Heart right ventricle (tissue), 16 donors: ENCODE measurements at regions not wholly inside any gene's neighbourhood (a gene's known extent, or its start where the extent isn't known, plus 50 kb on each side); places are given as distances from the start of the nearest gene placed in this dataset.

Experiments
- ATAC-seq, 8 donors: fragments of 200-7000 bp; cut with Tn5 transposase; one replicate each; pipeline ENCODE4 v1.9.1; 2020; ENCODE audit warnings: mild to moderate bottlenecking in 8 of 8, moderate library complexity in 8 of 8, moderate number of reproducible peaks in 1 of 8
- DNase-seq, 2 donors: peaks; one replicate each; pipeline ENCODE4 v3.0.0-alpha.2; 2020
- H3K27ac ChIP-seq, 10 donors: fragments of 200-600 bp; sonication (generic) in 2 of 10; one replicate each; pipeline versions ENCODE4 v1.5.0 to v1.8.0; 2020 to 2022; ENCODE audit warnings: mild to moderate bottlenecking in 3 of 10
- H3K27me3 ChIP-seq, 7 donors: fragments of 200-600 bp; one replicate each; pipeline ENCODE4 v1.8.0; 2021 to 2022; ENCODE audit warnings: mild to moderate bottlenecking in 2 of 7
- H3K36me3 ChIP-seq, 9 donors: fragments of 200-600 bp; sonication (generic) in 1 of 9; one replicate each; pipeline versions ENCODE4 v1.5.0 to v1.8.0; 2020 to 2022; ENCODE audit warnings: mild to moderate bottlenecking in 2 of 9
- H3K4me1 ChIP-seq, 9 donors: fragments of 200-600 bp; sonication (generic) in 1 of 9; one replicate each; pipeline versions ENCODE4 v1.5.0 to v1.8.0; 2020 to 2022; ENCODE audit warnings: mild to moderate bottlenecking in 4 of 9
- H3K4me3 ChIP-seq, 10 donors: fragments of 200-600 bp; sonication (generic) in 2 of 10; one replicate each; pipeline versions ENCODE4 v1.5.0 to v1.8.0; 2020 to 2022; ENCODE audit warnings: mild to moderate bottlenecking in 7 of 10, moderate library complexity in 2 of 10
- H3K9me3 ChIP-seq, 11 donors: fragments of 200-600 bp in 10 of 11; sonication (generic) in 2 of 11; one replicate each; pipeline versions ENCODE4 v1.5.0 to v1.8.0; 2013 to 2022; ENCODE audit warnings: mild to moderate bottlenecking in 2 of 11, control low read depth in 1 of 11, moderate library complexity in 1 of 11
- CTCF ChIP-seq, 9 donors: fragments of 200-600 bp; sonication (generic) in 2 of 9; IDR thresholded peaks; one replicate each; pipeline versions ENCODE4 v1.5.0 to v1.8.0; 2021 to 2022; ENCODE audit warnings: antibody characterized with exemption in 9 of 9, mild to moderate bottlenecking in 5 of 9, moderate library complexity in 1 of 9
- WGBS, 2 donors: extraction: QIAGEN DNeasy Blood & Tissue Kit; methylation state at CpG; one replicate each; pipeline ENCODE4 v1.1.7; 2013; ENCODE audit warnings: inconsistent platforms in 1 of 2; 5-methylcytosine and 5-hydroxymethylcytosine counted together
- intact Hi-C, 10 donors: fragments of 100-400 bp; cut with DNase I; formaldehyde crosslinking; loops; one replicate each; pipeline versions ENCODE4 v1.11.1 to v1.14.2; 2022
- donor health status: Arrhythmogenic right ventricular cardiomyopathy.
- donor health status: ischemic (EF 13 %, LVEDD 7.1; RV severe dilation, severe dysfunction).
- donor health status: healthy with polysubstance abuse.
- donor health status: DM: no; HTN: yes; CAD: no.
- donor health status: DM: no; HTN: no; CAD: no.
- donor health status: ischemic (EF 25% LVEDD 6.9; RV normal size, moderate dysfunction).
- donor health status: ischemic (EF 25% LVEDD 5.7; RV mildly dilated, moderate dysfunction).
- donor health status: healthy.
- donor health status: DM: yes; HTN: yes; CAD: no.
- donor health status: Ischemic cardiomyopathy.
- donor health status: ischemic (EF 35%, LVEDD 5.7; RV mildly dilated, moderate dysfunction).
- donor health status: nonischemic (EF 11% LVEDD 7.7; RV severe dilation, severe dysfunction).
- donor health status: DM: yes; HTN: yes; CAD: no.
- donor health status: PGD.
- donor health status: ischemic (EF 29% LVEDD 5.4; RV normal size, mild dysfunction).
- donor health status: nonischemic (EF 23%, LVEDD 6.1; RV moderate dilation, normal function).

DNA sequence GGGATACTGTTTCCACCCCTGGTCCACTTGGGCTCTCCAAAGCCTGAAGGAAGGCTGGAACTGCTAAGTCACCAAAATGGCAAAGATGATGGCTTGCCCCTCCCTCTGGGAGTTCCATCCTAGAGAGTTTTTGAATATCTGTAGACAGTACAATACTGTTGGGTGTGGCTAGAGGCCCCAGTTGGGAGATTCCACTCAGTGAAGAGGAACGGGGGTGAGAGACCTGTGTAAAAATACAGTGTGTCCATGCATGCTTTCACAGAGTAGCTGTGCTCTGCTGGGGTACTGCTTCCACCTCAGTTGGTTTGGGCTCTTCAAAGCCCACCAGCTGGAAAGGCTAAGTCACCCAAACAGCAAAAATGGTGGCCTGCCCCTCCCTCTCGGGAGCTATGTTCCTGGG is 109.8 kb upstream of the APOOL start:
- no peak overlapping the region for H3K4me3 ChIP-seq
- no peaks in the 10 kb centered on the region for H3K4me1 ChIP-seq
- DNase-seq (no peak), ATAC-seq (no peak)
- intact Hi-C loops: no loop called here
- no peaks in the 10 kb centered on the region for H3K27me3 ChIP-seq
- no peaks in the 10 kb centered on the region for H3K9me3 ChIP-seq
- TF ChIP-seq CTCF (IDR thresholded peaks at IDR 0.05): no peak
- no peaks in the 10 kb centered on the region for H3K36me3 ChIP-seq
- H3K27ac ChIP-seq: no peak overlapping the region
- 84 to 88% methylated on average over 2 of the region's 2 CpGs for WGBS, 2 donors

DNA sequence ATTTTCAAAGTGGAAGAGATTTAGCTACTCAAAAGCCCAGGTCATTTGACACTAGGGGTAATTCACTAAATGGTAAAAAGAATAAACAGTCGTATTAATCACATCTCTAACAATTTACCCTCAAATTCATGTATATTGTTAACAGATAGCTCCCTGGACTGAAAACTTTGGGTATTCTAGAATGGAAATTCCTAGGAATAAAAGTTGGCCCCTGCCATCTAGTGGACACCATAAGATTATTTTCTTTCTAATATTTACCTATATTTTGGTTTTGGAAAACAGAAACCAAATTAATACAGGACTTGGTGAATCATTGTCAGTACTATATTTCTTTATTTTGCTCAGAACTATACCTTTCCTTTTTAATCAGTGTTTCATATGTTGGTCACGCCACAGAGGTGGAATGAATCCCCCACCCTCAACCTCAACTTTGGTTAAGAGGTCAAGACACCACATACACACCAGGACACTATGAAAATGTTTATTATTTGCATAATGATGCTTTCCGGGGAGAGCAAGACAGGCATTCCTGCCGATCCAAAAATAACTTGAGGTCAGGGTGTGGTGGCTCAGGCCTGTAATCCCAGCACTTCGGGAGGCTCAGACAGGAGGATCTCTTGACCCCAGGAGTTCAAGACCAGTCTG is 96.2 kb upstream of the APOOL start:
- 44 to 59% methylated on average over 5 of the region's 5 CpGs for WGBS, 2 donors
- intact Hi-C loops: loop anchor here in 9 of 10 donors (2.0 to 10.0 kb wide), 5 partner anchors 175 to 183 kb away; no protein-coding TSS in a partner anchor
- Histone ChIP-seq H3K27me3 (peaks cover 0 to 9% (median 0%) of the 10 kb centered on the region in 7 donors), H3K36me3 (no peaks in the 10 kb centered on the region), H3K4me3 (no peak overlapping the region), H3K4me1 (no peaks in the 10 kb centered on the region), H3K27ac (no peak overlapping the region), H3K9me3 (peaks cover 0 to 2% (median 0%) of the 10 kb centered on the region in 11 donors)
- DNase-seq: no peak
- no peak for ATAC-seq
- TF ChIP-seq CTCF (IDR thresholded peaks at IDR 0.05): peak in 8 of 9 donors; percentile 9 to 51 (median 29)

DNA sequence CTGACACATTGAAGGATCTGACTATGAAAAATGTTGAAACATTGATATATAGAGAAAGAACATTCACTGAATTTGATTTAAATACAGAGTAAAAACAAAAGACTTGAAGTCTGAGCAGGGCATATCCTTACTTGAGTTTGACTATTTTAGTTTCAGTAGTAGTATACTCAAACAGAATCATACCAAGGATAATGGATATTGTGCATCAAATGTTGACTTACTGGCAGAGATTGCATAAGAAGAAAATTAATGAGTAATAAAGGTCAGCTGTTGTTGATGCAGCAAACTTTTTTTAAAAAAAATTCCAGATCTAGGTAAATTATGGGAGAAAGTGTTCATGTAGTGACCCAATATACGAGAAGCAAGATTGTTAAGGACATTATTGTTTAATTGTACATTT is 94.5 kb upstream of the APOOL start:
- Histone ChIP-seq H3K9me3 (no peaks in the 10 kb centered on the region), H3K27ac (no peak overlapping the region), H3K4me1 (no peaks in the 10 kb centered on the region), H3K27me3 (peaks cover 0 to 9% (median 0%) of the 10 kb centered on the region in 7 donors), H3K4me3 (no peak overlapping the region), H3K36me3 (no peaks in the 10 kb centered on the region)
- ATAC-seq (no peak), DNase-seq (no peak)
- intact Hi-C loops: loop anchor here in 7 of 10 donors (5.0 to 10.0 kb wide), 3 partner anchors 177 to 184 kb away; no protein-coding TSS in a partner anchor
- 71 to 76% methylated on average over 1 of the region's 1 CpG for WGBS, 2 donors
- TF ChIP-seq CTCF (IDR thresholded peaks at IDR 0.05): no peak

DNA sequence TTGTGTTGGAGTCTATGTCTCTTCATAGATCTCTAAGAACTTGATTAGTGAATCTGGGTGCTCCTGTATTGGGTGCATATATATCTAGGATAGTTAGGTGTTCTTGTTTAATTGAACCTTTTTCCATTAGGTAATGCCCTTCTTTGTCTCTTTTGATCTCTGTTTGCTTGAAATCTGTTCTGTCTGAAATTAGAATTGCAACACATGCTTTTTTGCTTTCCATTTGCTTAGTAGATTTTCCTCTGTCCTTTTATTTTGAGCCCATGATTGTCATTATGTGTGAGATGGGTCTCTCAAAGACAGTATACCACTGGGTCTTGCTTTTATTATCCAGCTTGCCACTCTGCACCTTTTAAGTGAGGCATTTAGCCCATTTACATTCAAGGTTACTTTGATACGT is 79.1 kb upstream of the APOOL start:
- Histone ChIP-seq H3K27me3 (peaks cover 0 to 3% (median 0%) of the 10 kb centered on the region in 7 donors), H3K27ac (no peak overlapping the region), H3K9me3 (peaks cover 0 to 7% (median 0%) of the 10 kb centered on the region in 11 donors), H3K4me3 (no peak overlapping the region), H3K4me1 (no peaks in the 10 kb centered on the region), H3K36me3 (no peaks in the 10 kb centered on the region)
- ATAC-seq (no peak), DNase-seq (no peak)
- WGBS, 2 donors: 61 to 69% methylated on average over 1 of the region's 1 CpG
- intact Hi-C loops: no loop called here
- no peak for TF ChIP-seq CTCF (IDR thresholded peaks at IDR 0.05)
